ENCODE measurements at regions not wholly inside any gene's neighbourhood (a gene's known extent, or its start where the extent isn't known, plus 50 kb on each side); places are given as distances from the start of the nearest gene placed in this dataset.

GRCh38 chr3:154801729-154802128 lies 278.4 kb upstream of the MME start:
- no peak for DNase-seq

GRCh38 chr3:154799800-154800199 lies 280.3 kb upstream of the MME start:
- DNase-seq, result no peak

DNA sequence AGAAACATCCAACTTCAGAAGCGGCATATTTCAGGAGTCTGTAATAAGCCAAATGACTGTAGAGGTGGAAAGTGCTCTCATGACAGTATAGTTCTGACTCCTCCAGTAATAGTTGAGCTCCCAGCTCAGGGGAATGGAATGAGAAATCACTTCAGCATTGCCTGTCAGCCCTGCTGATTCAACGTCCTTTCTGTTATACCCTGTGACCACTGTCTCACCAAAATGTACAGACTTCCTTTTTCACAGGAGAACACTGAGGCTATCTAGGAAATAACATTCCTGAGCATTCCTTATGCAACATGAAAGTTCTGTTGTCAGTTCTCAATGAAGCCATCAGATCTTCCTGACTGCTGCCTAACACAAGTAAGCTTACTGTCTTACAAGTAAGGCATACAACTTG lies 284.5 kb upstream of the MME start:
- no peak for DNase-seq

- no peak for DNase-seq
These were observed 285.2 kb upstream of the MME start for GRCh38 chr3:154794814-154795445.

DNA sequence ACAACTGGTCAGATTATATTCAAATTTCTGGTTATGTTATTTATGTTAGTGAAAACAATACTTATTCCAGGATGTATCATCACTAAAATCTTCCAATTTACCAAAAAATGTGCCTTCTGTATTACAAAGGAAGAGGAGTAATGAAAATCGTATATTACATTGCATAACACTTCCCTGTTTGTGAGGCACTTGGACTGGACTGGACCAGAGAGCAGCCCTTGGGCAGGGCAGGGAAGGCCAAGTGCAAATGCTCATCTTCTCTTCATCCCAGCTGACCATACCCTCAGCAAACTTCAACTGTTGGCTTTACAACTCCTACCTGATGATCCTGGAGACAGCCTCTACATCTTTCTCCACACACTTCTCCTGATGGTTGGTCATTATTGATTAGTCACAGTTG lies 285.7 kb upstream of the MME start:
- DNase-seq, result no peak

DNA sequence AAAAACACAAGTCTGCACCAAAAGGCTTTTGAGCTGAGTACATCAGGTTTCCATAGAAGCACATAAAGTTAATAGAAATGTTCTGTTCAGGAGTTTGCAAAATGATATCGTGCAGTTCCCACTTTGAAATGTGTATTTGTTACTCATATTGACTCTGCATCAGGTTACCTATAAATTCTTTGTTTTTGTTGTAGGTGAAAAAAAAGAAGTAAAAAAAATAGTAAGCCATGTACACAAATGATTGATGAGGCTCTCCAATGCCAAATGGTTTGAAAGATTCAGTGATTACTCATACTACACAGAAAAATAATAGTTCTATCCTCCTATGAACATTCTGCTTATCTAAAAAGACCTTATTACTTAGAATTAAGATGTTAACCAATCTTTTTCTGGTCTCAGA lies 287.3 kb upstream of the MME start:
- DNase-seq, result no peak

DNA sequence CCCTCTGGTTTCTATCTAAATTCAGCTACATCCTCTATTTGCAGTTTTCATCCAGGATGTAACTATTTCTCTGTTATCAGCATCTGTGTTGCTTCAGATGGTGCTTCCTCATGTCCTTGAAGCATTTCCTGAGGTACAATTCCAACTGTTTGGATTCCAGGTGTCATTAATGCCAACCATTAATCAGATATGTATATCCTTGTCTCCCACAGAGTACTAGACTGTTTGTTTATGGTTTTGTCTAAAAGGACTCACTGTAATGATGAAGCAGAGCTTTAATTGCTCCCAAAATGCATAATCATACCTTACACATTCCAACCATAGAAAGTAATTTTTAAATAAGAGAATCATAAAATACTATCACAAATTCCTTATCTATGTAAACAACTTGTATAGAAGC lies 288.5 kb upstream of the MME start:
- no peak for DNase-seq

DNA sequence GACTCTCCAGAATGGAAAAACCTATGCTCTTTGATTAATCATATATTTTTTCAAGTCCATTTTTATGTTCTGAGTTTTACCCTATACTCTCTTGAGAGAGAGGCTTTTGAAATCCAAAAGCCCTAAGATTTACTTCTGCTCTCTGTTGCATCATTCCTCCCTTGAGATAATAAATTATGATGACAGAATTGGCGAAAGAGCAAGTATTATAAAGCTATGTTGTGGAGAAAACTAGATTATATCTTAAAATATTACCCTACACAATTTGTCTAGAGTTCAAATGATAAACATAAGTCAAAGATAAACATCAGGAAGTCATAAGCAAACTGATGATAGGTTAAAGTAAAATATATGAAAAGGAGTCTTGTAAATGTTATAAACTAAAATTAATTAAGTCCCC lies 293.4 kb upstream of the MME start:
- DNase-seq, result no peak

DNA sequence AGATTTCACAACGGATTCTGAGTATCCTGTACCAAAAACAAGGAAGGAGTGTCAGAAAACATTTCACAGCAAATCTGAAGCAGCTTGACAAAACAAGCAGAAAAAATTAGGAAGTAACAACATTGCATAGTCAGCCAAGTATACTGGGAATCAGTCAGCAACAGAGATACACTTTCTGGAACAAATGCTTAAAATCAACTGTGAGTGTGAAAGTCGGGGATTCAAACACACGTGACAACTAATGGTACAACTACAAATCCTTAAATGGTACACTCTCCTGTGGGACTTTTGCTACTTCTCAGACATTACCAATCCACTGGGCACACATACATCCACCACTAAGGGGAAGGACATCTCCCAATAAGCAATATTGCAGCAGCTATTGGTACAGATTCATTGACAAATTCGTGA lies 296.6 kb upstream of the MME start:
- DNase-seq, result no peak

DNA sequence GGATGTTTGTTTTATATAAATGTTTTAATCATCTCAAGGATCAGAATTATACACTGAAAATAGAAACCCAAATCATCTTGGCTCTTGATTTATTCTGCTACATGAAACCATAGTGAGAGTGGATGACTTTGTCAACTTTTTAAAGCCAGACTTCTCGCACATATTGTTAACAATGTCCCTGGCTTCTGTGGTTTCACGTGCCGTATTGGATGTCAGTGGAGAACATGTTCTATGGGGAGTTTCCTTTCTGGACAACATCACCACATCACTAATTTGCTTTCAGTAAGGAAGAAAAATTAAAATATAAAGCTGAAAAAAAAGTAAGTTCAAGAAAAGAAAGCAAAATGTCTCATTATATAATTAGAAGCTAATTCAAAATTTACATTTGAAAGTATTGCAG lies 297.1 kb upstream of the MME start:
- no peak for DNase-seq

DNA sequence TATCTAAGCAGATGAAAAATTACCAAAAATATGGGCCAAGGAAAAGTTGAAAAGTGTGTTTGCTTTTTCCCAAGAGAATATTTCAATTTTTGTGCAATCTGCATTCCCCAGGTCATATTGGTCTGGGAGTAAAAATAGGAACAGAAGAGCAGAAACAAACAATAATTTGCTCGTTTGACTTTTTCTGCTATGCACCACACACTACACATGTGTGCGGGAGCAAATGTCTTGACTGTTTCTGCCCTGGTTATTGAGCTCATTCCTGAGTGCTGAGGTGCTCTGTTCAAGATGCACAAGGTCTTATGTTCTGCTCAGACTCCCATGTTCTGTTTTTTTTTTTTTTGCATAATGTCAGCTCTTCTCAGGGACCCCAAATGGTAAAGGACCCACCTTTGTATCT lies 298.0 kb upstream of the MME start:
- DNase-seq, result no peak

DNA sequence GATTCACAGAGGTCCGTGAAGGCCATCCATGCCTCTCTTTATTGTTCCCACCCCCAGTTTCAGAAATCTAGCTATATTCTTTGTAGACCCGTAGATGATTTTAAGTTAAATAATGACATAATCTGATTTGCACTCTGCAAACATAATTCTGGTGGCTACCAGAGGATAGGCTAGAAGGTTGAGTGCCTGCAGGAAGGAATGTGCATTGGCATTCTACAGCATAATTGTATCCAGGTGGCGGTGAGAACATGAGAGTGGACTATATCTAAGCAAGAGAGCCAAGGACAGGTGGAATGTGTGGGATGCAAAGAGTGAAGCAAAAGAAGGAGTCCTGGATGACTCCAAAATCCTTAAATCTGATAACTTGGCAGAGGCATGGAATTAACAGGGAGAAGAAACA lies 298.5 kb upstream of the MME start:
- no peak for DNase-seq

DNA sequence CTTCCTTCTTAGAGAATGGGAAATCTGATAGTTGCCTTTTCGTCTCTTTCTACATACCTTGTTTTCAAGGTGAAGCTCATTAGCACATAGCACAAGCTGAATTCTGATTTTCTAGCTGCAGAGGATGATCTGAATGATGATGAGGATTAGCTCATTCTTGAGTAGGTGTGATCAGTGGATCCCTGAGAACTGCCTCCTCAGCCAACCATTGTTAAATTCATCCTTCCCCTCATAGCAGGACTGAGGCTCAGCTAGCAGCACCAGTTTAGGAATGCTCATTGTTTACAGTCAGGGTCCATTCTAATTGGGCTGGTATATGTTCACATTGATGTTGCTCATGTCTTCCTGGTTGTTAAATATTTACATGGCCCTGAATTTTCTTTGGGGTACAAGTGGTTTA lies 299.9 kb upstream of the MME start:
- DNase-seq, result no peak

- DNase-seq, result no peak
These were observed 300.5 kb upstream of the MME start for GRCh38 chr3:154779571-154779970.

DNA sequence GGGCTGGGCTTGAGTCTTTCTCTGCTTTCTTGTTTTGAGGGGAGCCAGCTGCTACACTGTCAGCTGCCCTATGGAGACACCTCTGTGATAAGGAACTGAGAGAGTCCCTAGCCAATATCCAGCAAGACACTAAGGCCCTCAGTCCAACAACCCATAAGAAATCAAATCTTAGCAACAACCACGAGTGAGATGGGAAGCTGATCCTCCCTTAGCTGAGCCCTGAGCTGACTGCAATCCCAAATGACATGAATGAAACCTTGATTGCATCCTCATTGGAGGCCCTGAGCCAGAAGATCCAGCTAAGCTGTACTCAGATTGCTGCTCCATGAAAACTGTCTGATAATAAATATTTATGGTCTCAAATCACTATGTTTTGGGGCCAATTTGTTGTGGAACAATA lies 302.1 kb upstream of the MME start:
- no peak for DNase-seq

DNA sequence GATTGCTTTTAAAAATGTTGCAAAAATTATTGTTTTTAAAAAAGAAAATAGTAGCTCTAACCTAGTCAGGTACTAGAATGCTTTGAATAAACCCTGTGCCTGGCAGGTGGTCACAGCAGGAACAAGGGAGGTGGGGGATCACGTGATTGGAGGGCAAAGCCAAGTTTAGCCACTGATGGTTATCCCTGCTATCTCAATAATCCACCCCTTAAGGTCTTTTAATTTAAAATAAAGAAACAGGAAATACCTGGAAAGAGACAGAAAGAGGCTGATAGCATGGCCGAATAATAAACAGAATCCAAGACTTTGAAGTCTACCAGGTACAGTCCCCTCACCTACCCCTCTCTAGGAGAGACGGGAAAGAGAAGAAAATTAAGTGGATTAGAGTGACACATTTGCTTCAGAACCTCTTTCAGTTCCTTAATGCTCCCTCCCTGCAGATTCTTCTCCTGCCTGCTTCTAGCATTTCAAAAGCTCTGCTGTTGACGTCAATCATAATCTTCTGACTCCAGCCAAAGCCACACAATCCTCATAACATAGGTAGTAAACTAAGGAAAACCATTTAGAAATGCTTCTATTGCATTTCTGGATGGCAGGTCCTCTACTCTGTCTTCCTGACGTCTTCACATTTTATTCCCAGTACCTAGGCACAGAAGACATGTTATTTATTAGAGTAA lies 303.4 kb upstream of the MME start:
- no peak for DNase-seq

- DNase-seq, result no peak
These were observed 304.1 kb upstream of the MME start for GRCh38 chr3:154775821-154776548.

DNA sequence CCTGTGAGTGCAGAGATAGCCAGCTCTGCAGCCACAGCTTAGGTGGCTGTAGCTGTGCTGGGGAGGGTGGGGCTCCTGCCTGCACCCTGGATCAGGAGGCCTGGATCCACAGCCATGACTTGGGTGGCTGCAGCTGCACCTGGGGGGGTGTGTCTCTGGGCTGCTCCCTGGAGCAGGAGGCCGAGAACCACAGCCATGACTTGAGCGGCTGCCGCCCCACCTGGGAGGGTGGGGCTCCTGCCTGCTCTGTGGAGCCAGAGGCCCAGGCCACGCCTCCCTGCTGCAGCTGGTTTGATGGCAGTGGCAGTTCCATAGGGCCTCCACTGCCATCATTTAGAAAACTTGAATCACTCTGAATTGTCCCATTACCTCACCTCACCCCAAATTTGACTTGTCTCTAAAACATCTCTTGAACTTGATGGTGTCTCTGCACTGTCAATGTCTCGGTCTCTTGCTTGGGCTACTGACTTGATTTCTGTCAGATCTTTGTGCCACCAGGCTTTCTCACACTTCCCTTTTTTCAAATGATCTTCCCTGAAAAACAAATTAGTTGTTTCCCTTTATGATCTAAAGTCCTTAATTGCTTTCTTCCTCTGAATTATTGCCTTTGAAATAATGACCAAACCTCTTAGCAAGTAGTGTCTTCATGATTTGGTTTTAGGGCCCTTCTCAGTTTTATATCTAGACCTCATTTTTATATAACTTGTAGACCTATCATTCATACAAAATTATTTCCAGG lies 313.2 kb upstream of the MME start:
- no peak for DNase-seq

DNA sequence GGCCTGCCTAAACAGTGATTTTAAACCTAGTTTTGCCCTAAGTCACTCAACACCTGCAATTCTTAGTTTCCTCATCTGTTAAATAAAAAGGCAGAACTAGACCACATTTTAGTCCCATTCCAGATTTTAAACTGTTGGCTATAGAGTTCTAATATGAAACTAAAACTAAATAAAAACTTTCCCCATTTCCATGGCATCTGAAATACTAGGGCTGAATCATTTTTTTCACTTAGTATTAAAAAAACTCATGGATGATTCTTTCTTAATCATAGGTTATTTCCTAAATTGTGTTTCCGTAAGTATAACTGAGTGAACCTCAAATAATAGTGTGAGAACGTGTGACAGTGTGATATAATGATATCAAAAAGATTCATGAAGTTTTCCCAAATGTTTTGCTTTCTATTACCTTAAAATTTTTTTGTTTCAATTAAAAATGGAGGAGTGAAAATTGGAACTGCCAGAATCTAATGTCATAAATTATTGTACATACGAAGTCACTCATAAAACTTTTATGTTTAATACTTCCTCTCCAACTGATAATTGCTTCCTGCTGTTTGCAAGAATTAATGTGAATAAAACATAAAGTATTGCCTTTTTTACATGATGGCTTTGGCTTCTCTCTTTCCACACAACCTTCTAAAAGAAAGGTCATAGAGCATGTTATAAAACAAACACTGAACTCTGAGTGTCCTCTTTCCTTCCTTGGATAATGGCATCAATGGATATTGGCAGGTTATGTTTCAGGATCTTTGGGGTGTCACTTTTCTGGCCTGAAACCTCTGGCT lies 315.1 kb upstream of the MME start:
- no peak for DNase-seq

DNA sequence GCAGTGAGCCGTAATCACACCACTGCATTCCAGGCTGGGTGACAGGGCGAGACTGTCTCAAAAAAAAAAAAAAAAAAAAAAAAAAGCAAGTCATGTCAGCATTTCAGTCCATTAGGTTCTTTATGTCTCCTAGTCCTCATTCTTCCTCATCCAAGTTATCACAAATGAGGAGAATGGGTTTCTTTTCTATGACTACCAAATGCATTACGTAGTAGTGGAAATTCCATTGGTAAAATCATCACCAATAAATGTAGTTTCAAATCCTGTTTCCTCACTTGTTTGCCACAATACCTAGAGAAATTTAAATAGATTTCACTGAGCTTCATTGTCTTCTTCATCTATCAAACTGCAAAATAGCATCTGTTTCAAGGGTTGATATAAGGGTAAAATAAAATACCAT lies 317.6 kb upstream of the MME start:
- DNase-seq, result no peak

DNA sequence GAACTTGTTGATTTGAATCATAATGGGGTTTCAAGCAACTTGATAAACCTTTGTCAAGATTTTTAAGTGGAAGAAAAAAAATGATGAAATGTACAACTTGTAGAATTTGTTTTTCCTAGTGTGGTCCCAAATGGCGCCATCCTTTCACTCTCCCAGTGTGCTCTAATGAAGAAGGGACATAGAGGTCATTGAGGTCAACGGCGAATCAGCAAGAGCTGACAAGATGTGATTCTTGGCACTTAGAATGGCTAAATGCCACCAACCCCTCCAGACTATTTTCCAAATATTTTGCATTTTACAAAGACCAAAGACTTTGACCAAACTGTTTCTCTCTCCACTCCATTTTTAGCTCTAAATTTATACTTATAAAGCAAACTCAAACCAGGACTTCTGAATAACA lies 320.2 kb upstream of the MME start:
- DNase-seq, result no peak

DNA sequence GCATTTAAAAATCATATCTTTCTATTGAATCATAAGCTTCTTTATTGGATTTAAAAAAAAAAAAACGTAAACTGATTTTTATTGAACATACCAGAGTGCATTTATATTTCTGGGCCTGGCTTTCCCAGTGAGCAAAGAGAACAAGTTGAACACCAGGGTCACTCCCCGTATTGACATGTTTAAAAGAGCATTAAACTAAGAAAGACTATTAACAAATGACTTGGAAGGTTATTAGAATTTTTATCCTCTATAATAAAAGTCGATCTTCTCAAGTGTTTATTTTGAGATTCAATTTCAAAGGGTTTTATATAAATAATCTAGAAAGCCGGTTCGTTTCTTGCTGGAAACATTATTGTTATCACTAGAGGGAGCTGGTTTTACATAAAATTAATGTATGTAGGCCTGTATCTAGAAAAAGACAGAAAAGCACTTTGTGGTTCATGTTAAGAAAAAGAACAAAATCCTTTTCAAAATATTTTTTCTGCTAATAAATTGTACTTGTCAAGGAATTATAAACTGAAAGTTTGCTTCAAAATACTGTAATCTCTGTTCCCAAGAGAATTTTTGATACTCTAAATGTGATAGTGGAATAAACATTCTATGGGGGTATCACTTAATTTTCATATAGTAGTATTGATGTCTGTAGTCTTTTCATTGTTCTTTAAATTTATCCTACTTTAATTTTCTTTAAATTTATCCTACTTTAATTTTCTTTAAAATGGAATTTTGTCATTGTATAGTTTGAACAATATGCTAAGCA lies 321.8 kb upstream of the MME start:
- DNase-seq, result no peak
